Pancreas (tissue), 10 donors: ENCODE measurements at regions not wholly inside any gene's neighbourhood (a gene's known extent, or its start where the extent isn't known, plus 50 kb on each side); places are given as distances from the start of the nearest gene placed in this dataset.
A peak's percentile ranks its signal among the peaks of the same experiment; 100 is the strongest.

Experiments used
- ATAC-seq, 4 donors: fragments of 200-7000 bp; cut with Tn5 transposase; one replicate each; pipeline versions ENCODE4 v1.8.0 to v1.9.1; 2020; ENCODE audit warnings: mild to moderate bottlenecking in 4 of 4, moderate library complexity in 4 of 4
- DNase-seq, 6 donors: peaks; one replicate each; pipeline ENCODE4 v3.0.0-alpha.2; 2020
- FAIRE-seq: peaks from 2 replicates; lab custom pipeline; 2012; peaks lifted over from hg19 to GRCh38; lab: Jason Lieb, UNC
- H3K27ac ChIP-seq, 4 donors: fragments of 200-600 bp; sonication (generic); 1 replicate in 3 of 4; 2 replicates in 1 of 4; pipeline versions ENCODE4 v1.5.0 to v1.8.0; 2020
- H3K27me3 ChIP-seq, 4 donors: fragments of 200-600 bp; one replicate each; pipeline ENCODE4 v1.8.0; 2021
- H3K36me3 ChIP-seq, 3 donors: fragments of 200-600 bp; sonication (generic) in 1 of 3; one replicate each; pipeline versions ENCODE4 v1.5.0 to v1.8.0; 2020 to 2021
- H3K4me1 ChIP-seq, 3 donors: fragments of 200-600 bp; one replicate each; pipeline ENCODE4 v1.8.0; 2021
- H3K4me3 ChIP-seq, 4 donors: fragments of 200-600 bp; sonication (generic) in 2 of 4; one replicate each; pipeline versions ENCODE4 v1.5.0 to v1.8.0; 2020 to 2021
- H3K9me3 ChIP-seq, 4 donors: fragments of 200-600 bp; one replicate each; pipeline ENCODE4 v1.8.0; 2021
- CTCF ChIP-seq, 4 donors: fragments of 200-600 bp; sonication (generic) in 3 of 4; IDR thresholded peaks; one replicate each; pipeline versions ENCODE4 v1.5.0 to v1.8.0; 2021; ENCODE audit warnings: antibody characterized with exemption in 4 of 4
- WGBS, 2 donors: extraction: QIAGEN DNeasy Blood & Tissue Kit; methylation state at CpG; one replicate each; pipeline ENCODE4 v1.1.7; 2013; 5-methylcytosine and 5-hydroxymethylcytosine counted together
- intact Hi-C, 3 donors: fragments of 100-400 bp; cut with DNase I; formaldehyde crosslinking; loops; one replicate each; pipeline versions ENCODE4 v1.11.1 to v1.14.2; 2022
- donor health status: healthy with polysubstance abuse.
- donor health status: DM: no; HTN: no; CAD: no; lungs with moderate emphysema.
- donor health status: DM: no; HTN: no; CAD: no.
- donor health status: control.
- donor health status: control.
- donor health status: Bipolar disorder and iron deficiency.
- donor health status: DM: yes; HTN: yes; CAD: no.
- donor health status: DM: no; HTN: no; CAD: no.
- donor health status: DM: no; HTN: no; CAD: no.
- donor health status: DM: yes; HTN: yes; CAD: no.

- Histone ChIP-seq H3K36me3 (no peaks in the 10 kb centered on the region), H3K27me3 (peaks cover 0 to 4% (median 0%) of the 10 kb centered on the region in 4 donors), H3K27ac (no peak overlapping the region), H3K4me1 (no peaks in the 10 kb centered on the region), H3K9me3 (no peaks in the 10 kb centered on the region), H3K4me3 (no peak overlapping the region)
- ATAC-seq (peak in 3 of 4 donors; percentile 53 to 73 (median 56)), FAIRE-seq (no peak), DNase-seq (no peak)
- intact Hi-C loops = no loop called here
- WGBS, 2 donors = 39 to 54% methylated on average over 5 of the region's 5 CpGs
- no peak for TF ChIP-seq CTCF (IDR thresholded peaks at IDR 0.05)
These were observed 87.1 kb upstream of the USP9X start for GRCh38 chrX:40998123-40998522.

- H3K9me3 ChIP-seq = no peaks in the 10 kb centered on the region
- FAIRE-seq = no peak
- no peaks in the 10 kb centered on the region for H3K36me3 ChIP-seq
- TF ChIP-seq CTCF (IDR thresholded peaks at IDR 0.05) = no peak
- H3K4me1 ChIP-seq = no peaks in the 10 kb centered on the region
- no peak overlapping the region for H3K4me3 ChIP-seq
- intact Hi-C loops = no loop called here
- peak overlapping the region in 1 of 4 donors; percentile 33 for H3K27ac ChIP-seq
- H3K27me3 ChIP-seq = peaks cover 0 to 4% (median 0%) of the 10 kb centered on the region in 4 donors
- no peak for DNase-seq
- ATAC-seq = peak in 2 of 4 donors; percentile 6 to 11
These were observed 83.9 kb upstream of the USP9X start for GRCh38 chrX:41001327-41001726.

- Histone ChIP-seq H3K36me3 (no peaks in the 10 kb centered on the region), H3K4me3 (no peak overlapping the region), H3K4me1 (no peaks in the 10 kb centered on the region), H3K27me3 (no peaks in the 10 kb centered on the region), H3K9me3 (no peaks in the 10 kb centered on the region), H3K27ac (peak overlapping the region in 1 of 4 donors; percentile 33)
- 31 to 39% methylated on average over 6 of the region's 6 CpGs for WGBS, 2 donors
- FAIRE-seq = no peak
- peak in 2 of 6 donors; percentile 2 to 18 for DNase-seq
- intact Hi-C loops = no loop called here
- peak; percentile 60 to 79 (median 68) for ATAC-seq
- TF ChIP-seq CTCF (IDR thresholded peaks at IDR 0.05) = no peak
These were observed 83.2 kb upstream of the USP9X start for GRCh38 chrX:41002026-41002425.

- no peak for DNase-seq
- intact Hi-C loops = no loop called here
- Histone ChIP-seq H3K9me3 (no peaks in the 10 kb centered on the region), H3K27me3 (no peaks in the 10 kb centered on the region), H3K36me3 (no peaks in the 10 kb centered on the region), H3K4me3 (no peak overlapping the region), H3K4me1 (no peaks in the 10 kb centered on the region), H3K27ac (no peak overlapping the region)
- no peak for TF ChIP-seq CTCF (IDR thresholded peaks at IDR 0.05)
- ATAC-seq = no peak
- WGBS, 2 donors = 63 to 68% methylated on average over 3 of the region's 3 CpGs
- no peak for FAIRE-seq
These were observed 81.6 kb upstream of the USP9X start for GRCh38 chrX:41003506-41004270.

- H3K27me3 ChIP-seq = no peaks in the 10 kb centered on the region
- 42% methylated on average over 3 of the region's 3 CpGs for WGBS, 2 donors
- no peaks in the 10 kb centered on the region for H3K9me3 ChIP-seq
- intact Hi-C loops = no loop called here
- no peak overlapping the region for H3K27ac ChIP-seq
- no peak overlapping the region for H3K4me3 ChIP-seq
- no peak for TF ChIP-seq CTCF (IDR thresholded peaks at IDR 0.05)
- ATAC-seq = no peak
- DNase-seq = no peak
- no peaks in the 10 kb centered on the region for H3K4me1 ChIP-seq
- no peaks in the 10 kb centered on the region for H3K36me3 ChIP-seq
- FAIRE-seq = no peak
These were observed 79.7 kb upstream of the USP9X start for GRCh38 chrX:41005445-41005992.
